NCI-H345 treated with DMSO at 0.1 percent for 48 hours (cell line): ENCODE measurements at regions not wholly inside any gene's neighbourhood (a gene's known extent, or its start where the extent isn't known, plus 50 kb on each side); places are given as distances from the start of the nearest gene placed in this dataset.

Experiments used
- DNase-seq: peaks from one replicate; lab custom pipeline; 2025; ENCODE audit not compliant: unreplicated experiment; lab: John Stamatoyannopoulos, UW

DNA sequence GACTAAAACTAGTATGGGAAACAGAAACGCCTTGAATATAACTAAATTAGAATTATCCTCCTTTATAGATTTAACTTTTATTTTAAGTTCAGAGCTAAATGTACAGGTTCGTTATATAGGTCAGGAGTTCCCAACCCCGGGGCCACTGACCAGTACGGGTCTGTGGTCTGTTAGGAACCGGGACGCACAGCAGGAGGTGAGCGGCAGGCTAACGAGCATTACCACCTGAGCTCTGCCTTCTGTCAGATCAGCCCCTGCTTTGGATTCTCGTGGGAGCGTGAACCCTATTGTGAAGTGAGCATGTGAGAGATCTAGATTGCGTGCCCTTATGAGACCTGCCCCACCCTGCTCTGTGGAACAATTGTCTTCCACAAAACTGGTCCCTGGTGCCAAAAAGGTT, 51.0 kb downstream of the FAT4 start:
- no peak for DNase-seq

DNA sequence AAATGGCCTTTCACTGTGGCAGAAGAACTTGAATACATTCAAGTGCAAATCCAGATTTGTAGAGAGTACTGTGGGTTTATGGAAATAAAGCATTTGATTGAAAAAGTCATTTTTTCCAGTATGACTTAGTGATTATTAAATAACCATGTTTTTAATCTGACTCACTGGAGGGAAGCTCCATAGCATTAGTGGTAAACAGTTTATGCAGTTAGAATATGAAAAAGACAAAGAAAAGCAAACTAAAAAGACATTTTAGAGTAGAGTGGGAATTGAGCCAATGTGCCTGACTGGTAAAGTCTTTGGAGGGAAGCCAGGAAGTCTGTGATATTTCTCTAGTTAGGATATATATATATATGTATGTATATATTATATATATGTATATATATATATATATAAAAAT, 53.4 kb downstream of the FAT4 start:
- DNase-seq = no peak

DNA sequence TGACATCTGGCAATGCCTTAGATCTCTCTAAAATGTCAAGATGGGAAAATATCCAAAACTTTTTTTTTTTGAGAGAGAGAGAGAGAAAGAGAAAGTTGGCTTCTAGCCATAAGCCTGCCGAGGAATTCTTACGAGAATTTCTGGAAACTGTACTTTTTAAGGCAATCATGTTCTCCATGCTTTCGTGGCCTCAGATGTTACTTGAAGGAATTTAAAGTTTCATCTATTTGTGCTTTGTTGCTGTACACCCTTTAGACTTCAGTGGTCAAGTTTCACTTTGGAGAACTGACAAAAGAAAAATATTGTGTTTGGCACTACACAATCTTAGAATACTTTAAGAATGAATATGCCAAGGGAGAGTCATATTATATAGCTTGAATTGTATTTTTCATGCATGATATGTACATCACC, 53.9 kb downstream of the FAT4 start:
- no peak for DNase-seq

DNA sequence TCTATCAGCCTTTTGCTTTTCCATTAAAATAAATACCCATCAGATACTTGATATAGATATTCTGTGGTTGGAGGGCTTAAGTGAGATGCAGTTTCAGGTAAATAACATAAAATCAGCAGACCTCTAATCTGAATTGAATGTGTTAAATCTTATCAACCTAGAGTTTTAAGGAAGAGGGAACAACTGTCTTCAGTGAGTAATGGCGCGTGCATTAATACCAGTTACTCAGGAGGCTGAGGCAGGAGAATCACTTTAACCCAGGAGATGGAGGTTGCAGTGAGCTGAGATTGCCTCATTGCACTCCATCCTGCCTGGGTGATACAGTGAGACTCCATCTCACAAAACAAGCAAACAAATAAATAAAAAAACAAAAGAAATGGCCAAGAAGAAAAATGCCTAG, 54.3 kb downstream of the FAT4 start:
- DNase-seq = no peak

DNA sequence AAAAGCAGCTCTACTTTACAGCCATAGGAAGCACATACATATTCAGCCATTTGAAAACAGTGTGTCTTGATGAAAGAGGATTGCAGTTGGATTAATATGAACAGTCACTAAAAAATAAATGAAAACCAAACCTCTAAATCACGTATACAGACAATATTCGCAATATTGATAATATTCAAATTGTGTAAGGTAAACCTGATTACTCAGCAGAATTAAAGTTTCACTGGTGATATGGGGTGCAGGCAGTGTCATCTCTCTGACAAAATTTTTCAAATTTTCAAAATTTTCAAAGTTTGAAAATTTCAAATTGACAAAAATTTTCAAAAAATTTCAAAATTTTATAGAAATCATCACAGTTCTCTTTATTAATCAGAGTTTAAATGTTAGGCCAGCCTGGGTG, 55.7 kb downstream of the FAT4 start:
- no peak for DNase-seq

DNA sequence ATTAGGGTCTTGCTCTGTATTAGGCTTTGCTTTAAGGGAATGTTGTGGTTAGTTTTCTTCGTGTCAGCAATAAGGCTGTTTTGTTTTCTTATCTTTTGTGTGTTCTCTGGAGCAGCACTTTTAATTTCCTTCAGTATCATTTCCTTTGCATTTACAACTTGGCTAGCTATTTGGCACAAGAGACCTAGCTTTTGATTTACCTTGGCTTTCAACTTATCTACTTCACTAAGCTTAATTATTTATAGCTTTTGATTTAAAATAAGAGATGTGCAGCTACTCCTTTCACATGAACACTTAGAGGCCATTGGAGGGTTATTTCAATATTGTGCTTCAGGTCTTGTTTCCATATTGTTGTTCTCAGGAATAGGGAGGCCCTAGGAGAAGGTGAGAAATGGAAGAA, 68.2 kb downstream of the FAT4 start:
- DNase-seq = no peak

DNA sequence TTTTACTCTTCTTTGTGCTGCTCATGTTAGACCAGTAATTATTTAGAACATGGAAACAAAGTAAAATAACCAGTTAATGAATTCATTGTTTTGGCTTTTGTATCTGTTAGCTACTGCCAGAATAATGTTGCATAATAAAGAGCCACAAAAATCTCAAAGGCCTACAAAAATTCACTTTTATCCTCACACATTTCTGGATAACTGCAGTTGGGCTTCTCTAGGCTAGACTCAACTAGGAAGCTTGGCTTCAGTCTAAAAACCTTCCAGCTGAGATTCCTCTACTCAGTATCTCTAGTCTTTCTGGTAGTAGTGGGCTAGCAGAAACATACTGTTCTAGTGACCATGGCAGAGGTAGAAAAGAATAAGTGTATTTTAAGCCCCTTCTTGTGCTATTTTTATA, 73.0 kb downstream of the FAT4 start:
- DNase-seq = no peak

DNA sequence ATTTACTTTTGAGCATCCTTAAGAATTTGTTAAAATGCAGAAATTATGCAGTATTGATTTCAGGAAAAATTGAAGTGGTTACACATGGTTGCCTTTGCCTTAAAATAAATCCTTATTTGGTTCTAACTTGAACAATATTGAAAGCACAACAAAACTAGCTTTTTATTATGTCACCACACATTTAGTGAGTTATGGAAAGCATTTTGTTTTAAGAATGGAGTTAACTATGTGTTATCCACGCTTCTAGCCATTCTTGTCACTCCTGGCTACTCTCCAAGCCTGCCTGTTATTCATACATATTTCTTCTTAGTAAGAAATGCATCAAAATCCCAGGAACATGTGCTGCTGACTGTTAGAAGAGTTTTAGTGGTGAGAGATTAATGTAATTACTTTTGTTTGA, 73.9 kb downstream of the FAT4 start:
- no peak for DNase-seq

DNA sequence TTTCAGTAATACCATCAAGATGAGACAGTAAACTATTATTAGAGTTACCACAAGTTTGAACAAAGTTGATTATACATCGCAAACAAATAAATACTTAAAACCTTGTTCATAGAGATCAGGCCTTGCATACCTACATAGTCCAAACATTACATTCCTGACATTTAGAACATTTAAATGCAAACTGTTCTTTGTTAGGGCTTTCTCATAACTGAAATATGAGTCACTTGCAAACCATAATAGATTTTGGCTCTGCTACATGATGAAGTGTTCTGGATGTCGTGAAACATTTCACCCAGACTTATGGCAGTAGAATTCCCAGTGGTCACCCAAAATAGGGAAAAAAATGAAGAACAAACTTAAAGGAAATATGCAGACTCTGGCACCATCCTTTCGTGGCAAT, 75.0 kb downstream of the FAT4 start:
- DNase-seq = no peak

DNA sequence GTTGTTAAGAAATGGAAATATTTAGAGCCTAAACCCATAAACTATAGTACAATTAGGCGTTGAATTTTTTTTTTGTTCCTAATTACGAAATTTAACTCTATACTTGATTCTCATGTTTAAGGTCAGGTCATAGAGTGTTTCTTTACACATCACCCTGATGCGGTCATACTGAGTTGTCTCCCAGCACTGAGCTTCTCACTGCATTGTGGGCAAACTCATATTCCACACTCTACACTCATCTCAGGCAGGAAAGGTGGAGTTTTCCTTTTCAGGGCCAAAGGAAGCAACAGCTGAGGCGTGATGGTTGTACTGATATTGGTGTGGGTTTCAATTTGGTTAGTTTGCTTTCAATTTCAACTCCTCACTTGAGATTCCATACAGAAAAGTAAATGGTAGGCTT, 75.4 kb downstream of the FAT4 start:
- DNase-seq = no peak

DNA sequence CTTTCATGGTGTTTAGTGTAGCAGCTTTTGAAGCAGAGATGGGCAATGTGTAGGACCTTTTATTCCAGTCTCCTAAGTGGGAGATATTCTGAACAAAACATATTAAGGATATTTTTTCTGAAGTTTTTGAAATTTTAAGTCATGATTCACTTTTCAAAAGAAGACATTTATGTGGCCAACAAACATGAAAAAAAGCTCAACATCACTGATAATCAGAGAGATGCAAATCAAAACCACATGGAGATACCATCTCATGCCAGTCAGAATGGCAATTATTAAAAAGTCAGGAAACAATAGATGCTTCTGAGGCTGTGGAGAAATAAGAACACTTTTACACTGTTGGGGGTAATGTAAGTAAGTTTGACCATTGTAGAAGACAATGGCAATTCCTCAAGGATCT, 76.0 kb downstream of the FAT4 start:
- DNase-seq = no peak

DNA sequence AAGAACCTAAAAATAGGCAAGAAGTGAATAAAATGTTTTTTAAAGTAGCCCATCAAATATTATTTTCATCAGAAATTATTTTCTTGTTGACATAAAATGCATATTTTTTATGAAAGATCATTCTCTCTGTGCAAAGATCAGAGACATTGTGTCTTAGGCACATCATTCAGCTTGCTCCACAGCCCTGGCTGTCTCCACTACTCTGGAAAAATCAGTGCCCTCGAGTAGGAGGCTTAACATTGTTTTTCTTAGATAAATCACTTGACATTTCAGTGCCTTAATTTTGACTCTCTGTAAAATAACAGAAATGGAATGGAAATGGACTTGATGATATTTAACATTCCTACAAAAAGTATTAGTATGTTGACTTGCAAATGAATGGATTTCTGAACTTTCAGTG, 77.9 kb downstream of the FAT4 start:
- DNase-seq = no peak

DNA sequence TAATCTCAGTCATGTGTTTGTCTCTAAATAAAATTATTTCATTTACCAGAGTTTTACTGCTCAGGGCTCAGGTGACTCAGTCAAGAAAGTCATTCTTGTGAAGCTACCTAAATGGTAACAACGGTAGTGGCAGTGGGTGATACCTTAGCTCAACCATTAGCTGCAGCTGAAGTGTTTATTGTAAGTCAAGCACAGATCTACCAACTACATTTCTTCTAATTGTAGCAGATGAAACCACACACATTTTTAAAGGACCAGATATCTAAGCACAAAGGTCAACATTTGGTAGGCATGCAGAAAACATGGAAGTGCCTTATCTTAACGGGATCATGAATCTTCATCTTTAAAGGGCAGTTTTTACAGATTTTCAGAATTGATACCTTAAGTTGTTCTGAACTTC, 79.1 kb downstream of the FAT4 start:
- no peak for DNase-seq

DNA sequence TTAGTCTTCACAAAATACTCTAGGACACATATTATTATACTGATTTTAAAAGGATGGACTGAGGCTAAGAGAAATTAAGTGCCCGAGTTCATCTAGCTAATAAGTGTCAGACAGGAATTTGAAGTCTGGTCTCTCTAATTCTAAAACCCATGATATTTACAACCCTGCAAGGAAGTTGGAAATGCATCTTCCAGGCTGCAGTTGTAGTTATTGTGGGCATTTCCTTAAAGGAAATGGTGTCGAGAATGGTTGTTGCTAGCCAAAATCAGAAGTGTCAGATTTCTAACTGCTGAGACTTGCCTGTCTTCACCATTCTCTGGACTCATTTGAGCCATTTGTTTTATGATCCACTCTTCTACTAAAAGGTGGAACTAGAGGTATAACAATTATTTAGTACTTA, 82.5 kb downstream of the FAT4 start:
- DNase-seq = no peak

DNA sequence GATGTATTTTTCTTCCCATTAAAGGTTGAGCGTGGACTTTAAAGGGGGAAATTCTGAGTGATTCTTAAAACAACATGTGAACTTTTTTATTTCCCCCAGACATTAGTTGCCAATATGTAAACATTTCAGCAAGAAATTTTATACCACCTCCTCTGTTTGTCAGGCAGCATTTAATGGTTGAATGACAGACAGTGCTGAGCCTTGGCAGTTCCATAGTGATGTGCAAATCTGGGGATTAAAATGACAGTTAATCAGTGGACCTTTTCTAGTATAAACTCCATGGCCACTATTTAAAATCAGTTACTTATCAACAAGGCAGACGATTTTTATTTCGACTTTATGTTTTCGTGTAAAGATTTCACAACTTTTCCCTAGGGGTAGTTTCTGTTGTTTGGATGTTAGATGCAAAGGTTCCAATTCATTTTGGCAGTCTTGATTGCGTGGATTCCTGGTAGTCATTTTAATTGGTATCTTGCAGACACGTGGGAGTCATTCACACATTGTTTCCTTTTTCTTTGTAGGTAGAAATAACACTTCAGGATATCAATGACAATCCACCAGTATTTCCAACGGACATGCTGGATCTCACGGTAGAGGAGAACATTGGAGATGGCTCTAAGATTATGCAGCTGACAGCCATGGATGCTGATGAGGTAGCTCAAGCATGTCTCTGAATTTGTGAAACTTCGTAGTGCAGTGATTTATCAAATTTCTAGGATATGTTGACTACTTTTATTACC, 83.7 kb downstream of the FAT4 start:
- DNase-seq = no peak

DNA sequence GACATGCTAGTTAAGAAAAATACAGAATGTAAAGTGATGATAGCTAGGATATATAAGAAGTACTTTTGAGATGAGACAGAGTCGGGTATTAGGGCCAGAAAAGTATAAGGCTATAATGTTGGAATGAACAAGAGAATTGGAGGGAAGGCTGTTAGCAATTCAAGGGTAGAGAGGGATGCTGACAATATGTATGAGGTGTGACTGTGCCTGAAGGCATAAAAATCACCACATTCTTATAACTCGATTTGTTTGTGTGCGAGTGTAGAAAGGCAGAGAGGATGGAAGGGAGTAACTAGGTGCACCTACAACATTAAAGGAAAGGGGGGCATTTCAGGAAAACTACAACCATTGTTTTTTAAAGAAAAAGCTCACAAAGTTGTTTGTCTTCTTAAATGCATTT, 86.0 kb downstream of the FAT4 start:
- no peak for DNase-seq

DNA sequence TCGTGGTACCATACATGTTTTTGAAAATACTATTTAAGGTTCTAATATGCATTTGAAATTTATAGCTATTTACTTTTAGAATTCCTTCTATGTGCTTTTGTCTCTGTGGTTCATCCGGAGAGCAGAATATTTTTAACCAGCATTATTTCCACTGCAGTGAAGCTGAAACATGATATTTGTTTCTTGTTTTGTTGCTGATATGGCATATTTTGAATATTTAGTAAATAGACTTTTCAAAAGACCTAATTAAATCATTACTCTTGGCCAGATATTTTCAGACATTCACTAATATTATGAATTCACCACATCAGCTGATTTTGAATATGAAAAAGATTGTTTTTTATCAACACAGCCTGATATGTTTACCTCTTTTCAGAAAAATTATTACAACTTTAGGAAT, 87.0 kb downstream of the FAT4 start:
- no peak for DNase-seq

DNA sequence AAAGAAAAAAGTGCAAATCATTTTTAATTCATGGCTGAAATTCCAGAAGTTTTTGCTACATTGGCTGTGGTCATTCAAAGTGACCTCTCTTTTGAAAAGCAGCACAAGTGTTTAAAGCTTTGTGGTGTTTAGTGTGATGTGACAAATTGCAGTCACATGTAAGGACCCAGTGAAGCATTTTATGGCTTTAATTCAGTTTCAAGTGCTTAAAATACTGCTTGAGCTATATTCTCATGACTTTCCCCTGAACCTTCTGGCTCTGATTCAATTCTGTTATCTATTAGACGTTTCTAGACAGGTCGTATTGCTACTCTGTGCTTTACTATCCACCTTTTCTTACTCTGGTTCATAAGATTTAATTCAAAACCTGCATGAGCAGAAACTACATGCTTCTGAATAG, 105.8 kb downstream of the FAT4 start:
- DNase-seq = no peak

DNA sequence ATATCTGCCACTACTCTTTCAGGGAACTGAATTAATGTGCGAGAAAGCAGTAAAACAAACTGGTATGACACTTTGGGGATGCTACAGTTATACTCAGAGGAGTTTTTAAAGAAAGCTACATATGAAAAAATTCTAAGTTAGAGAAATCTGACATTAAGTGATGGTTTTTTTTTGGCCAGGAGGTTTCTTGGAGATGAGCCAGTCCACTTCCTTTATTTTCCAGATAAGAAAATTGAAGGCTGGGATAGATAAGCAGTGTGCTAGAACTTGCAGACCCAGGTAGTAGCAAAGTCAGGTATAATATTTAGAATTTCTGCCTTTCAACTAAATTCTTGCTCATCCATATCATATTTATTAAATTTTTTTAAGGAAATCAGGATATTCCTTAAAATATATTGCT, 106.8 kb downstream of the FAT4 start:
- DNase-seq = no peak

DNA sequence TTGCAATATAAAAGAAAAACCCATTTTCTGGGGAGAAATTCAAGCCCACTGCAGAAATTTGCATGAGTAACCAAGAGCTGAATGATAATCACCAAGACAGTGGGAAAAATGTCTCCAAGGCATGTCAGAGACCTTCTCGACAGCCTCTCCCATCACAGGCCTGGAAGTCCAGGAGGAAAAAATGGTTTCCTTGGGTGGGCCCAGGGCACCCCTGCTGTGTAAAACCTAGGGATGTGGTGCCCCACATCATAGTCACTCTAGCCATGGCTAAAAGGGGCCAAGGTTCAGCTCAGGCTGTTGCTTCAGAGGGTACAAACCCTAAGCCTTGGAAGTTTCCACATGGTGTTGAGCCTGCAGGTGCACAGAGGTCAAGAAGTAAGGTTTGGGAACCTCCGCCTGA, 108.4 kb downstream of the FAT4 start:
- DNase-seq = no peak

DNA sequence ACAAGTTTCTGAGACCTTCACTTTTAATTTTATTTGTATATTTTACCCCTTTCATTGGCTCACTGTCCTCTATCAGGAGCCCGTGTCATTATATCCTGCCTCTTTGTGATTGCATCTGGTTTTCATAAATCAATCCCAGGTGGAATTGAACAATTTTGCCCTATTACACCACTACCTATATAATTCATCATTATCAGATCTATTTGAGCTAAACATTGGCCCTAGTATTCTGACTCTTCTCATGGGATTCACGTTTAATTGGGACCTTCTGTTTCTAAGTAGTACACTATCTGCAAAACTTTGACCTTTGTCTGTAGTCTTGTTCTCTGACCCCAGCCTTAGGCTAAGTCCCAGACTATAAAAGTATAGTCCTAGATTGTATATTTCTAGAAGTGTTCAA, 114.1 kb downstream of the FAT4 start:
- DNase-seq = no peak

DNA sequence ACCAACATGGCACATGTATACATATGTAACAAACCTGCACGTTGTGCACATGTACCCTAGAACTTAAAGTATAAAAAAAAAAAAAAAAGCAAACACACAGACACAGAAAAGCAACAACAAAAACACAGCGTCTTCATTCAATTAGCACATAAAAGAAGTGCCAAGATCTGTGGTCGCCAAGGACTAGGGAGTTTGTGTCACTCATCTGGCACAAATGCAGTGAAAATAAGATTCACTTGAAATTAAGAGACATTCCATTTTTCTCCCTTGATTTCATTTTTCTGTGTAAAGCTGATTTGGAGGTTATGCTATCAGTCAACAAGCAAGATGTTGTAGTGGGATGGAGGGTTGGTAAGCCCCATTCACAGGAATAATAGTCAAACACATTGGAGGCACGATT, 115.3 kb downstream of the FAT4 start:
- no peak for DNase-seq

DNA sequence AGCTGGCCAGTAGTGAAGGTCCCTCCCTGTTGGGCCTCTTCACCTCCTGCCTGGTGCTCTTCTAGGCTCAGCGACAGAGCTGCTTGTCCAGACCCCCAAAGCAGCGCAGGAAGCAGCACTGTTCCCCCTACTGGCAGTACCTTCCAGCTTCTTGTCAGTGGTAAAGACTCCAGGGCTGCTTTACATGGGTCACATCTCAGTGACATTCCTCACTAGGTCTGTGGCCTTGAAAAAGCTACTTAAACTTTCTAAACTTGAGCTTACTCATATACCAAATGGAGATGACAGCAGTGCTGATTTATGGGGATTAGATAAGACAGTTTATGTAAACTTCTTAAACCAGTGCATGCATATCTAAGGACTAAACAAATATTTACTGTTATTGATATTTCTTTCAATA, 117.3 kb downstream of the FAT4 start:
- no peak for DNase-seq

DNA sequence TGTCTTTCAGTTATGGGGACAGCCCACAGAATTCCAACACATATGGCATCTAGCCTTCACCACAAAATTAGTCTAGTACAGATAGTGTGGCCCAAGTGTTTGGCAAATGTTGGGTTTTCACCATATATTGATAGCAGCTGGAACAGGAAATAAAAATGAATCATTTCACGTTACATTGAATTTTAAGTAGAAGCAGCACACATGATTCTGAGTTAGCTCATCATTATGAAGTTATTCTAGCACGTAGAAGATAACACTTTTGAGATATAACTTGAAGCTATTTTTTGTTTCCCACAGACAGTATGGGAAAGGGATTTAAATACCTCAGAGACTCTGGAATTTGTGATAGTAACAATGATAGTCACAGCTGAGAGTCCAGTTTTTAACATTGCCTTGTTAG, 118.7 kb downstream of the FAT4 start:
- DNase-seq = no peak
